ENCODE measurements at regions not wholly inside any gene's neighbourhood (a gene's known extent, or its start where the extent isn't known, plus 50 kb on each side); places are given as distances from the start of the nearest gene placed in this dataset.

- no peak for DNase-seq (ENCODE audit: low spot score)
These were observed 88.6 kb upstream of the RCN1 start for GRCh38 chr11:32002311-32002710.

GRCh38 chr11:31997955-31998354, 92.9 kb upstream of the RCN1 start:
- DNase-seq (ENCODE audit: low spot score) = no peak

- no peak for DNase-seq (ENCODE audit: low spot score)
These were observed 94.6 kb upstream of the RCN1 start for GRCh38 chr11:31996159-31996881.

- DNase-seq (ENCODE audit: low spot score) = no peak
These were observed 95.3 kb upstream of the RCN1 start for GRCh38 chr11:31995525-31996094.

- DNase-seq (ENCODE audit: low spot score) = no peak
These were observed 95.8 kb upstream of the RCN1 start for GRCh38 chr11:31995032-31995431.

- no peak for DNase-seq (ENCODE audit: low spot score)
These were observed 103.5 kb upstream of the RCN1 start for GRCh38 chr11:31987118-31988005.

GRCh38 chr11:31986201-31986889, 104.5 kb upstream of the RCN1 start:
- no peak for DNase-seq (ENCODE audit: low spot score)

GRCh38 chr11:31981457-31981856, 109.4 kb upstream of the RCN1 start:
- no peak for DNase-seq (ENCODE audit: low spot score)

GRCh38 chr11:31977343-31977742, 113.5 kb upstream of the RCN1 start:
- DNase-seq (ENCODE audit: low spot score) = no peak

- DNase-seq (ENCODE audit: low spot score) = no peak
These were observed 116.3 kb upstream of the RCN1 start for GRCh38 chr11:31974366-31975136.

GRCh38 chr11:31973172-31973571, 117.7 kb upstream of the RCN1 start:
- DNase-seq (ENCODE audit: low spot score) = no peak

GRCh38 chr11:31972623-31973022, 118.3 kb upstream of the RCN1 start:
- no peak for DNase-seq (ENCODE audit: low spot score)

GRCh38 chr11:31969359-31969702, 121.5 kb upstream of the RCN1 start:
- no peak for DNase-seq (ENCODE audit: low spot score)

GRCh38 chr11:31968461-31969358, 122.2 kb upstream of the RCN1 start:
- DNase-seq (ENCODE audit: low spot score) = no peak

GRCh38 chr11:31967404-31968130, 123.3 kb upstream of the RCN1 start:
- no peak for DNase-seq (ENCODE audit: low spot score)

GRCh38 chr11:31966846-31967245, 124.0 kb upstream of the RCN1 start:
- no peak for DNase-seq (ENCODE audit: low spot score)

GRCh38 chr11:31964181-31964580, 126.7 kb upstream of the RCN1 start:
- no peak for DNase-seq (ENCODE audit: low spot score)

- no peak for DNase-seq (ENCODE audit: low spot score)
These were observed 130.7 kb upstream of the RCN1 start for GRCh38 chr11:31960126-31960525.

- no peak for DNase-seq (ENCODE audit: low spot score)
These were observed 131.2 kb upstream of the RCN1 start for GRCh38 chr11:31959716-31960115.
